HEK293 (cell line): ENCODE measurements at regions not wholly inside any gene's neighbourhood (a gene's known extent, or its start where the extent isn't known, plus 50 kb on each side); places are given as distances from the start of the nearest gene placed in this dataset.

Experiments
- CTCF ChIA-PET: fragments of 350-600 bp; formaldehyde crosslinking; extraction: SDS; loops from one replicate; lab custom pipeline; 2021; ENCODE audit warnings: antibody characterized with exemption; lab: Yijun Ruan, JAX
- POLR2A ChIA-PET: fragments of 300-600 bp; formaldehyde crosslinking; extraction: SDS; loops from one replicate; lab custom pipeline; 2020; ENCODE audit warnings: antibody characterized with exemption, inconsistent platforms; lab: Yijun Ruan, JAX
- H3K27ac ChIP-seq: fragments of 200-500 bp; sonication (Bioruptor generic); 2 replicates; pipeline ENCODE4 v1.5.1; 2014; ENCODE audit warnings: low read depth, low read length, control low read depth, inconsistent platforms; ENCODE audit errors: extremely low read depth
- H3K36me3 ChIP-seq, 2 experiments: fragments of 200-500 bp in 1 of 2; sonication (Bioruptor generic) in 1 of 2; 1 replicate in 1 of 2; 2 replicates in 1 of 2; pipeline ENCODE4 v1.5.1; 2014 to 2017; ENCODE audit warnings: inconsistent platforms in 2 of 2, low read length in 2 of 2; ENCODE audit not compliant: control insufficient read depth in 2 of 2, insufficient read depth in 1 of 2
- H3K4me1 ChIP-seq: fragments of 200-500 bp; sonication (Bioruptor generic); 2 replicates; pipeline ENCODE4 v1.5.1; 2014; ENCODE audit warnings: mild to moderate bottlenecking, low read length, inconsistent platforms; ENCODE audit not compliant: control insufficient read depth, insufficient read depth
- H3K4me3 ChIP-seq: 2 replicates; pipeline ENCODE4 v1.5.1; 2011; ENCODE audit warnings: low read depth, mild to moderate bottlenecking, control low read depth, low read length, moderate library complexity
- H3K9me3 ChIP-seq: fragments of 200-500 bp; sonication (Bioruptor generic); 2 replicates; pipeline ENCODE4 v1.5.1; 2014; ENCODE audit warnings: low read depth, low read length, inconsistent platforms; ENCODE audit not compliant: control insufficient read depth, insufficient read depth
- MYNN ChIP-seq: fragments of 450-650 bp; formaldehyde crosslinking; IDR thresholded peaks from 2 replicates; pipeline ENCODE4 v1.5.1; 2016; ENCODE audit warnings: missing biosample characterization, missing genetic modification characterization, borderline replicate concordance
- ZFHX2 ChIP-seq: fragments of 450-650 bp; formaldehyde crosslinking; conservative IDR thresholded peaks from 2 replicates; pipeline ENCODE4 v1.5.1; 2016; ENCODE audit warnings: missing biosample characterization, missing genetic modification characterization
- ZFP3 ChIP-seq: fragments of 450-650 bp; formaldehyde crosslinking; IDR thresholded peaks from 2 replicates; pipeline ENCODE4 v1.5.1; 2016; ENCODE audit warnings: low read depth, missing biosample characterization, missing genetic modification characterization
- ZNF292 ChIP-seq: fragments of 450-650 bp; formaldehyde crosslinking; IDR thresholded peaks from 2 replicates; pipeline ENCODE4 v1.5.1; 2016; ENCODE audit warnings: low read depth, missing biosample characterization, missing genetic modification characterization, borderline replicate concordance
- ZNF366 ChIP-seq: fragments of 450-650 bp; formaldehyde crosslinking; conservative IDR thresholded peaks from 2 replicates; pipeline ENCODE4 v1.5.1; 2016; ENCODE audit warnings: missing biosample characterization, missing genetic modification characterization
- ZNF529 ChIP-seq: fragments of 450-650 bp; formaldehyde crosslinking; IDR thresholded peaks from 2 replicates; pipeline ENCODE4 v1.5.1; 2017; ENCODE audit warnings: missing genetic modification characterization, missing biosample characterization; ENCODE audit not compliant: insufficient replicate concordance
- ZNF548 ChIP-seq: fragments of 450-650 bp; formaldehyde crosslinking; IDR thresholded peaks from 2 replicates; pipeline ENCODE4 v1.5.1; 2016; ENCODE audit warnings: missing biosample characterization, missing genetic modification characterization
- ZNF558 ChIP-seq: fragments of 450-650 bp; formaldehyde crosslinking; IDR thresholded peaks from 2 replicates; pipeline ENCODE4 v1.5.1; 2016; ENCODE audit warnings: missing biosample characterization, missing genetic modification characterization
- ZNF600 ChIP-seq: fragments of 450-650 bp; formaldehyde crosslinking; IDR thresholded peaks from 2 replicates; pipeline ENCODE4 v1.5.1; 2016; ENCODE audit warnings: missing biosample characterization, missing genetic modification characterization
- ZNF623 ChIP-seq: fragments of 450-650 bp; formaldehyde crosslinking; IDR thresholded peaks from 2 replicates; pipeline ENCODE4 v1.5.1; 2016; ENCODE audit warnings: missing biosample characterization, missing genetic modification characterization
- ZNF830 ChIP-seq: fragments of 450-650 bp; IDR thresholded peaks from 2 replicates; pipeline ENCODE4 v1.5.0; 2018; ENCODE audit warnings: missing biosample characterization, missing genetic modification characterization, low read depth, mild to moderate bottlenecking, moderate library complexity
- TF ChIP-seq, protein P1 (sequence below): IDR thresholded peaks from 2 replicates; pipeline ENCODE4 v1.6.1; 2011; ENCODE audit warnings: mild to moderate bottlenecking, low read depth, low read length, borderline replicate concordance
- TF ChIP-seq, protein P2 (sequence below): fragments of 450-650 bp; IDR thresholded peaks from 2 replicates; pipeline ENCODE4 v1.5.1; 2018; ENCODE audit warnings: missing biosample characterization, missing genetic modification characterization
- TF ChIP-seq, protein P3 (sequence below): fragments of 450-650 bp; formaldehyde crosslinking; IDR thresholded peaks from 2 replicates; pipeline ENCODE4 v1.5.1; 2016; ENCODE audit warnings: missing biosample characterization, missing genetic modification characterization
- TF ChIP-seq, protein P4 (sequence below): fragments of 450-650 bp; formaldehyde crosslinking; IDR thresholded peaks from 2 replicates; pipeline ENCODE4 v1.5.1; 2017; ENCODE audit warnings: missing biosample characterization, mild to moderate bottlenecking, missing genetic modification characterization, moderate library complexity

- POLR2A ChIA-PET: no interaction called here
- H3K9me3 ChIP-seq: no peaks in the 10 kb centered on the region
- CTCF ChIA-PET: no interaction called here
- no peaks in the 10 kb centered on the region for H3K36me3 ChIP-seq
- H3K4me1 ChIP-seq: no peaks in the 10 kb centered on the region
- no peak overlapping the region for H3K27ac ChIP-seq
- no peak overlapping the region for H3K4me3 ChIP-seq
- TF ChIP-seq, protein P1, sequence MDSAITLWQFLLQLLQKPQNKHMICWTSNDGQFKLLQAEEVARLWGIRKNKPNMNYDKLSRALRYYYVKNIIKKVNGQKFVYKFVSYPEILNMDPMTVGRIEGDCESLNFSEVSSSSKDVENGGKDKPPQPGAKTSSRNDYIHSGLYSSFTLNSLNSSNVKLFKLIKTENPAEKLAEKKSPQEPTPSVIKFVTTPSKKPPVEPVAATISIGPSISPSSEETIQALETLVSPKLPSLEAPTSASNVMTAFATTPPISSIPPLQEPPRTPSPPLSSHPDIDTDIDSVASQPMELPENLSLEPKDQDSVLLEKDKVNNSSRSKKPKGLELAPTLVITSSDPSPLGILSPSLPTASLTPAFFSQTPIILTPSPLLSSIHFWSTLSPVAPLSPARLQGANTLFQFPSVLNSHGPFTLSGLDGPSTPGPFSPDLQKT: no peak
- TF ChIP-seq ZNF623 (tag by site-specific recombination) (no peak), MYNN (tag by site-specific recombination) (no peak), ZNF548 (tag by site-specific recombination) (no peak), ZFHX2 (no peak)
Observed at GRCh38 chr3:156033428-156033827, 87.0 kb upstream of the KCNAB1 start.

- H3K9me3 ChIP-seq: no peaks in the 10 kb centered on the region
- no peak overlapping the region for H3K4me3 ChIP-seq
- H3K4me1 ChIP-seq: no peaks in the 10 kb centered on the region
- no peak overlapping the region for H3K27ac ChIP-seq
- peak; percentile 36; the same call in 1 of the 2 replicates for TF ChIP-seq ZNF366 (tag by site-specific recombination)
- TF ChIP-seq ZNF558 (tag by site-specific recombination): no peak
- no peak for TF ChIP-seq ZNF600 (tag by site-specific recombination)
- TF ChIP-seq, protein P2, sequence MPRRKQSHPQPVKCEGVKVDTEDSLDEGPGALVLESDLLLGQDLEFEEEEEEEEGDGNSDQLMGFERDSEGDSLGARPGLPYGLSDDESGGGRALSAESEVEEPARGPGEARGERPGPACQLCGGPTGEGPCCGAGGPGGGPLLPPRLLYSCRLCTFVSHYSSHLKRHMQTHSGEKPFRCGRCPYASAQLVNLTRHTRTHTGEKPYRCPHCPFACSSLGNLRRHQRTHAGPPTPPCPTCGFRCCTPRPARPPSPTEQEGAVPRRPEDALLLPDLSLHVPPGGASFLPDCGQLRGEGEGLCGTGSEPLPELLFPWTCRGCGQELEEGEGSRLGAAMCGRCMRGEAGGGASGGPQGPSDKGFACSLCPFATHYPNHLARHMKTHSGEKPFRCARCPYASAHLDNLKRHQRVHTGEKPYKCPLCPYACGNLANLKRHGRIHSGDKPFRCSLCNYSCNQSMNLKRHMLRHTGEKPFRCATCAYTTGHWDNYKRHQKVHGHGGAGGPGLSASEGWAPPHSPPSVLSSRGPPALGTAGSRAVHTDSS (tag by site-specific recombination): peak; percentile 76; the same call in 1 of the 2 replicates
- no peak for TF ChIP-seq ZNF529 (tag by site-specific recombination)
- ChIA-PET POLR2A (no interaction called here), CTCF (no interaction called here)
- no peaks in the 10 kb centered on the region for H3K36me3 ChIP-seq
Observed at GRCh38 chr3:156035158-156035557, 85.2 kb upstream of the KCNAB1 start.

GRCh38 chr3:156036258-156037053, 83.9 kb upstream of the KCNAB1 start:
- Histone ChIP-seq H3K4me1 (no peaks in the 10 kb centered on the region), H3K9me3 (no peaks in the 10 kb centered on the region), H3K27ac (no peak overlapping the region), H3K4me3 (no peak overlapping the region), H3K36me3 (no peaks in the 10 kb centered on the region)
- TF ChIP-seq, protein P3, sequence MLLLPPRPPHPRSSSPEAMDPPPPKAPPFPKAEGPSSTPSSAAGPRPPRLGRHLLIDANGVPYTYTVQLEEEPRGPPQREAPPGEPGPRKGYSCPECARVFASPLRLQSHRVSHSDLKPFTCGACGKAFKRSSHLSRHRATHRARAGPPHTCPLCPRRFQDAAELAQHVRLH (tag by site-specific recombination): no peak
- TF ChIP-seq ZNF623 (tag by site-specific recombination) (no peak), ZNF830 (tag by site-specific recombination) (no peak), ZFP3 (no peak), ZNF292 (tag by site-specific recombination) (no peak)
- TF ChIP-seq, protein P4, sequence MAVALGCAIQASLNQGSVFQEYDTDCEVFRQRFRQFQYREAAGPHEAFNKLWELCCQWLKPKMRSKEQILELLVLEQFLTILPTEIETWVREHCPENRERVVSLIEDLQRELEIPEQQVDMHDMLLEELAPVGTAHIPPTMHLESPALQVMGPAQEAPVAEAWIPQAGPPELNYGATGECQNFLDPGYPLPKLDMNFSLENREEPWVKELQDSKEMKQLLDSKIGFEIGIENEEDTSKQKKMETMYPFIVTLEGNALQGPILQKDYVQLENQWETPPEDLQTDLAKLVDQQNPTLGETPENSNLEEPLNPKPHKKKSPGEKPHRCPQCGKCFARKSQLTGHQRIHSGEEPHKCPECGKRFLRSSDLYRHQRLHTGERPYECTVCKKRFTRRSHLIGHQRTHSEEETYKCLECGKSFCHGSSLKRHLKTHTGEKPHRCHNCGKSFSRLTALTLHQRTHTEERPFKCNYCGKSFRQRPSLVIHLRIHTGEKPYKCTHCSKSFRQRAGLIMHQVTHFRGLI (tag by site-specific recombination): no peak
- ChIA-PET POLR2A (no interaction called here), CTCF (interaction anchor here (0.6 kb wide), 1 partner anchor 9 kb away, joined by 3 read pairs; no protein-coding TSS in a partner anchor)
